Neuronal stem cell (in vitro differentiated cells): ENCODE measurements at regions not wholly inside any gene's neighbourhood (a gene's known extent, or its start where the extent isn't known, plus 50 kb on each side); places are given as distances from the start of the nearest gene placed in this dataset.

Source experiments
- DNase-seq: peaks from one replicate; pipeline ENCODE4 v3.0.0-alpha.2; 2013; ENCODE audit warnings: low spot score
- H2AFZ ChIP-seq: one replicate; pipeline ENCODE4 v1.6.1; 2013; ENCODE audit warnings: mild to moderate bottlenecking, low read length, inconsistent platforms
- H2AK5ac ChIP-seq: 2 replicates; pipeline ENCODE4 v1.6.1; 2013; ENCODE audit warnings: low read depth, mild to moderate bottlenecking, inconsistent platforms, low read length, moderate library complexity, mixed read lengths
- H2BK120ac ChIP-seq: 2 replicates; pipeline ENCODE4 v1.6.1; 2013; ENCODE audit warnings: low read depth, mild to moderate bottlenecking, inconsistent platforms, low read length, moderate library complexity, mixed read lengths
- H2BK12ac ChIP-seq: one replicate; pipeline ENCODE4 v1.6.1; 2013; ENCODE audit warnings: low read length, inconsistent platforms
- H2BK15ac ChIP-seq: 2 replicates; pipeline ENCODE4 v1.6.1; 2013; ENCODE audit warnings: mild to moderate bottlenecking, low read length, inconsistent platforms, mixed read lengths
- H2BK5ac ChIP-seq: one replicate; pipeline ENCODE4 v1.6.1; 2013; ENCODE audit warnings: inconsistent platforms, mild to moderate bottlenecking, low read length, moderate library complexity
- H3K14ac ChIP-seq: one replicate; pipeline ENCODE4 v1.6.1; 2013; ENCODE audit warnings: low read length, inconsistent platforms
- H3K18ac ChIP-seq: 2 replicates; pipeline ENCODE4 v1.6.1; 2013; ENCODE audit warnings: low read length, inconsistent platforms
- H3K23ac ChIP-seq: 2 replicates; pipeline ENCODE4 v1.6.1; 2013; ENCODE audit warnings: low read depth, mild to moderate bottlenecking, mixed read lengths, low read length, inconsistent platforms; ENCODE audit not compliant: poor library complexity
- H3K27ac ChIP-seq: replicated peaks from 3 replicates; pipeline ENCODE4 v1.5.1; 2013; ENCODE audit warnings: low read length, inconsistent platforms
- H3K27me3 ChIP-seq, 3 experiments: 2 replicates each; pipeline ENCODE4 v1.6.1; 2013; ENCODE audit warnings: low read length in 3 of 3, mild to moderate bottlenecking in 2 of 3, inconsistent platforms in 1 of 3, low read depth in 1 of 3, mixed read lengths in 1 of 3, moderate library complexity in 1 of 3; ENCODE audit not compliant: control insufficient read depth in 3 of 3, insufficient read depth in 3 of 3
- H3K36me3 ChIP-seq, 2 donors: replicated peaks in 1 of 2; 2 replicates each; pipeline ENCODE4 v1.6.1; 2013; ENCODE audit warnings: low read length in 2 of 2; ENCODE audit not compliant: control insufficient read depth in 2 of 2, insufficient read depth in 2 of 2
- H3K4ac ChIP-seq: 2 replicates; pipeline ENCODE4 v1.6.1; 2013; ENCODE audit warnings: inconsistent platforms, mild to moderate bottlenecking, low read length, moderate library complexity
- H3K4me1 ChIP-seq, 2 donors: 1 replicate in 1 of 2; 2 replicates in 1 of 2; pipeline ENCODE4 v1.6.1; 2013; ENCODE audit warnings: low read length in 2 of 2, low read depth in 1 of 2; ENCODE audit not compliant: control insufficient read depth in 2 of 2, insufficient read depth in 1 of 2
- H3K4me2 ChIP-seq: one replicate; pipeline ENCODE4 v1.6.1; 2013; ENCODE audit warnings: mild to moderate bottlenecking, low read length, inconsistent platforms; ENCODE audit not compliant: insufficient read depth, poor library complexity, severe bottlenecking
- H3K4me3 ChIP-seq, 2 donors: 2 replicates each; pipeline ENCODE4 v1.5.1; 2013; ENCODE audit warnings: low read length in 2 of 2, mild to moderate bottlenecking in 2 of 2, inconsistent platforms in 1 of 2, moderate library complexity in 1 of 2
- H3K79me1 ChIP-seq: one replicate; pipeline ENCODE4 v1.6.1; 2013; ENCODE audit warnings: low read depth, mild to moderate bottlenecking, inconsistent platforms, low read length, moderate library complexity
- H3K9ac ChIP-seq: one replicate; pipeline ENCODE4 v1.6.1; 2013; ENCODE audit warnings: mild to moderate bottlenecking, low read depth, low read length, inconsistent platforms; ENCODE audit not compliant: poor library complexity
- H3K9me3 ChIP-seq, 2 donors: replicated peaks in 1 of 2; 2 replicates each; pipeline versions ENCODE3 to v1.6.1; 2013; ENCODE audit warnings: low read length in 2 of 2, mild to moderate bottlenecking in 2 of 2, inconsistent platforms in 1 of 2, low read depth in 1 of 2, mixed read lengths in 1 of 2, moderate library complexity in 1 of 2; ENCODE audit not compliant: control insufficient read depth in 2 of 2, insufficient read depth in 1 of 2
- H4K8ac ChIP-seq: one replicate; pipeline ENCODE4 v1.6.1; 2013; ENCODE audit warnings: low read depth, mild to moderate bottlenecking, inconsistent platforms, low read length, moderate library complexity
- H4K91ac ChIP-seq: one replicate; pipeline ENCODE4 v1.6.1; 2013; ENCODE audit warnings: low read length, low read depth, mild to moderate bottlenecking, inconsistent platforms; ENCODE audit not compliant: poor library complexity
- WGBS, 2 donors: extraction: QIAGEN DNeasy Blood & Tissue Kit; methylation state at CpG; one replicate each; pipeline ENCODE4 v1.1.7; 2013; ENCODE audit warnings: missing lambda C conversion rate in 2 of 2, mixed read lengths in 1 of 2; ENCODE audit not compliant: insufficient read length in 2 of 2, insufficient replicate concordance in 1 of 2; ENCODE audit errors: extremely low coverage in 2 of 2; 5-methylcytosine and 5-hydroxymethylcytosine counted together

DNA sequence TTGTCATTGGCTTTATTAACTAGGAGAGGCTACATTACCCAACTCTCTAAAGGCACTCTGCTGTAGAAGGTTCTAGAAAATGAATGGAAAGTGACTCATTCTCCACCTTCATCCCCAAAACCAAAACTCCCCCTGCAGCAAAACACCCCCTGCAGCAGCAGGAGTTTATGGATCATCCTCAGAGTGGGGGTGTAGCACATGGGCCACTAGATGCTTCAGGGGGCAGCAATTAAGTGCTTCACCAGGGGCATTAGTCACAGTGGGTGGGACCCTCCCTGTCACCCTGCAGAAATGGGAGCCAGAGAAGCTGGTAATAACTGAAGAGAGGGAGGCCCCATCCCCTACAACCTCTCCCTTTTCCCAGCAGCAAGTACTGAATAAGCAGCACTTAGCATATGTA, 64.5 kb upstream of the MED4 start:
- Histone ChIP-seq H3K9ac (no peak overlapping the region), H3K9me3 (no peaks in the 10 kb centered on the region), H3K14ac (no peak overlapping the region), H3K36me3 (no peaks in the 10 kb centered on the region), H3K18ac (no peak overlapping the region), H3K23ac (no peak overlapping the region), H2BK120ac (no peak overlapping the region), H3K27me3 (peaks cover 0 to 4% (median 1%) of the 10 kb centered on the region in 3 experiments), H2BK5ac (no peak overlapping the region), H3K79me1 (no peaks in the 10 kb centered on the region), H4K91ac (no peak overlapping the region), H3K4me3 (no peak overlapping the region), H3K4ac (no peak overlapping the region), H2AFZ (peak overlapping the region; percentile 44), H2AK5ac (no peak overlapping the region), H2BK12ac (no peak overlapping the region), H4K8ac (no peak overlapping the region), H3K27ac (no peak overlapping the region), H3K4me2 (no peak overlapping the region), H3K4me1 (peaks cover 3 to 14% of the 10 kb centered on the region in 2 donors), H2BK15ac (no peak overlapping the region)
- no peak for DNase-seq

DNA sequence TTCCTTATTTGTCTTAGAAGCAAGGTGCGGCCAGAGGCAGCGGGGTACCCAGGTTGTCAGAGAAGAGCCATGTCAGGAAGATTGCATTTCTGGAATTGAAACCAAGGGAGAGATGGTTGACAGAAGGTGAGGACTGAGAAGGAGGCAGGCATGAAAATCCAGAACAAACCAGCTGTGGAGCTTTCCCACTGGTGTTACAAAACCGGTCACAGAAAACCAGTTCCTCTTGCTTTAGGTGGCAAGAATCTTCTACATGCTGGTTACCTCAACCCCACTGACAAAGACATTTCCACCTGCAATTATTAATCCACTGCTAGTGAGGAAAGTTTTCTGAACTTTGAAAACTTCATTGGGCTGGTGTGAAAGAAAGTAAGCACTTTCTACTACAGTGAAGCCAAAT, 64.0 kb upstream of the MED4 start:
- H2AK5ac ChIP-seq = no peak overlapping the region
- H2BK12ac ChIP-seq = no peak overlapping the region
- WGBS, 2 donors = no CpG with 5 or more reads among the region's 3 CpGs
- H2BK15ac ChIP-seq = no peak overlapping the region
- no peak overlapping the region for H3K4ac ChIP-seq
- H3K14ac ChIP-seq = no peak overlapping the region
- no peak overlapping the region for H3K18ac ChIP-seq
- no peak overlapping the region for H3K27ac ChIP-seq
- H2BK5ac ChIP-seq = no peak overlapping the region
- H4K91ac ChIP-seq = no peak overlapping the region
- H4K8ac ChIP-seq = no peak overlapping the region
- H2BK120ac ChIP-seq = no peak overlapping the region
- no peaks in the 10 kb centered on the region for H3K36me3 ChIP-seq
- DNase-seq = no peak
- no peak overlapping the region for H3K4me2 ChIP-seq
- no peaks in the 10 kb centered on the region for H3K79me1 ChIP-seq
- H2AFZ ChIP-seq = no peak overlapping the region
- H3K9me3 ChIP-seq = no peaks in the 10 kb centered on the region
- H3K23ac ChIP-seq = no peak overlapping the region
- H3K4me3 ChIP-seq = no peak overlapping the region
- H3K27me3 ChIP-seq = peaks cover 0 to 4% (median 1%) of the 10 kb centered on the region in 3 experiments
- peaks cover 3 to 14% of the 10 kb centered on the region in 2 donors for H3K4me1 ChIP-seq
- H3K9ac ChIP-seq = no peak overlapping the region

DNA sequence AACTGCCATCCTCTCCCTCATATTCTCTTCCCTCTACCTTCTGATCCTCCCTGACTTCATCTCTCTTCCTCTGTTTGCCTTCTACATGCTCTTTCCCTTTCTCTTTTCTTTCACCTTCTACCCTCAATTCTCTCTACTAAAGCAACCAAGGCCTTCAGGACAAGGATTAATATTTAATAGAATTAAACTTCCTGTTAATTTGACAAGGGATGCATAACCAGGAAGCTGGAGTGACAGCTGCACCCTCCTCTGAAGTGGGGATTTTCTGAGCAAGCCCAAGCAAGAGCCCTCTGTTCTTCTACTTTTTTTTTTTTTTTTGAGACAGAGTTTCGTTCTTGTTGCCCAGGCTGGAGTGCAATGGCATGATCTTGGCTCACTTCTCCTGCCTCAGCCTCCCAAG, 63.4 kb upstream of the MED4 start:
- Histone ChIP-seq H3K36me3 (no peaks in the 10 kb centered on the region), H2BK12ac (no peak overlapping the region), H3K14ac (no peak overlapping the region), H2AFZ (peak overlapping the region; percentile 8), H3K4me1 (peaks cover 3 to 14% of the 10 kb centered on the region in 2 donors), H3K4me2 (no peak overlapping the region), H3K4ac (no peak overlapping the region), H3K79me1 (no peaks in the 10 kb centered on the region), H2AK5ac (no peak overlapping the region), H3K4me3 (no peak overlapping the region), H3K23ac (no peak overlapping the region), H2BK5ac (no peak overlapping the region), H4K8ac (no peak overlapping the region), H3K9me3 (no peaks in the 10 kb centered on the region), H3K18ac (no peak overlapping the region), H3K9ac (no peak overlapping the region), H3K27ac (no peak overlapping the region), H4K91ac (no peak overlapping the region), H3K27me3 (peaks cover 0 to 4% (median 1%) of the 10 kb centered on the region in 3 experiments), H2BK15ac (no peak overlapping the region), H2BK120ac (no peak overlapping the region)
- DNase-seq = no peak
- WGBS, 2 donors = no CpG with 5 or more reads among the region's 1 CpG

DNA sequence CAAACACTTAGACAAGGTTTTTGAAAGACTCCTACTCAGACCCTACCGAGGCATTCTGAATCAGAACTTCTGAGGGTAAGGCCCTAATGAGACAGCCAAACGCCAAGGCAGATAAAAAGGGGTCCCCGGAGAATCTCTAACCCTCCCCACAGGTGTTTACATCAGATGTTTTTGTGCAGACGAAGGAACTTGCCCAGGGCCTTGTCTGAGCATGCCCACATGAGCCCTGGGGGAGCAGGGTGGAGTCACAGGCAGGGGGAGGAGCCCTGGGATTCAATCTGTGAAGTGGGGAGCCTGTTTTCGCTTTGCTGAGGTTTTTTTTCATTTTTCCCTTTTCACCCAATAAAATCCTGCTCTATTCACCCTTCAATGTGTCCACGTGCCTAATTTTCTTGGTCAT, 61.6 kb upstream of the MED4 start:
- Histone ChIP-seq H3K9me3 (no peaks in the 10 kb centered on the region), H2BK120ac (no peak overlapping the region), H4K91ac (no peak overlapping the region), H3K18ac (peak overlapping the region; percentile 76), H2BK15ac (no peak overlapping the region), H2AFZ (peak overlapping the region; percentile 65), H3K36me3 (no peaks in the 10 kb centered on the region), H3K4ac (no peak overlapping the region), H2AK5ac (no peak overlapping the region), H4K8ac (no peak overlapping the region), H3K4me1 (peaks cover 3 to 14% of the 10 kb centered on the region in 2 donors), H3K27me3 (peaks cover 0 to 2% (median 1%) of the 10 kb centered on the region in 3 experiments), H3K27ac (no peak overlapping the region), H2BK5ac (no peak overlapping the region), H3K79me1 (no peaks in the 10 kb centered on the region), H2BK12ac (no peak overlapping the region), H3K4me2 (no peak overlapping the region), H3K14ac (no peak overlapping the region), H3K4me3 (no peak overlapping the region), H3K9ac (no peak overlapping the region), H3K23ac (no peak overlapping the region)
- no peak for DNase-seq
- WGBS, 2 donors = no CpG with 5 or more reads among the region's 6 CpGs
